Kidney epithelial cell (primary cell): ENCODE measurements at regions not wholly inside any gene's neighbourhood (a gene's known extent, or its start where the extent isn't known, plus 50 kb on each side); places are given as distances from the start of the nearest gene placed in this dataset.

ENCODE experiments used
- DNase-seq: peaks from one replicate; pipeline ENCODE4 v3.0.0-alpha.2; 2010; ENCODE audit warnings: low read depth
- H3K27me3 ChIP-seq: 2 replicates; pipeline ENCODE4 v1.6.0; 2011; ENCODE audit warnings: low read length; ENCODE audit not compliant: control insufficient read depth, insufficient read depth
- H3K36me3 ChIP-seq: 2 replicates; pipeline ENCODE4 v1.5.1; 2011; ENCODE audit warnings: low read length; ENCODE audit not compliant: control insufficient read depth, insufficient read depth
- H3K4me3 ChIP-seq: 2 replicates; pipeline ENCODE4 v1.5.1; 2011; ENCODE audit warnings: low read depth, mild to moderate bottlenecking, control low read depth, low read length
- TF ChIP-seq, protein P1 (sequence below): IDR thresholded peaks from 2 replicates; pipeline ENCODE4 v1.5.1; 2011; ENCODE audit warnings: mild to moderate bottlenecking, moderate library complexity, low read length, control low read depth, inconsistent platforms; ENCODE audit not compliant: insufficient read depth, poor library complexity, severe bottlenecking

DNA sequence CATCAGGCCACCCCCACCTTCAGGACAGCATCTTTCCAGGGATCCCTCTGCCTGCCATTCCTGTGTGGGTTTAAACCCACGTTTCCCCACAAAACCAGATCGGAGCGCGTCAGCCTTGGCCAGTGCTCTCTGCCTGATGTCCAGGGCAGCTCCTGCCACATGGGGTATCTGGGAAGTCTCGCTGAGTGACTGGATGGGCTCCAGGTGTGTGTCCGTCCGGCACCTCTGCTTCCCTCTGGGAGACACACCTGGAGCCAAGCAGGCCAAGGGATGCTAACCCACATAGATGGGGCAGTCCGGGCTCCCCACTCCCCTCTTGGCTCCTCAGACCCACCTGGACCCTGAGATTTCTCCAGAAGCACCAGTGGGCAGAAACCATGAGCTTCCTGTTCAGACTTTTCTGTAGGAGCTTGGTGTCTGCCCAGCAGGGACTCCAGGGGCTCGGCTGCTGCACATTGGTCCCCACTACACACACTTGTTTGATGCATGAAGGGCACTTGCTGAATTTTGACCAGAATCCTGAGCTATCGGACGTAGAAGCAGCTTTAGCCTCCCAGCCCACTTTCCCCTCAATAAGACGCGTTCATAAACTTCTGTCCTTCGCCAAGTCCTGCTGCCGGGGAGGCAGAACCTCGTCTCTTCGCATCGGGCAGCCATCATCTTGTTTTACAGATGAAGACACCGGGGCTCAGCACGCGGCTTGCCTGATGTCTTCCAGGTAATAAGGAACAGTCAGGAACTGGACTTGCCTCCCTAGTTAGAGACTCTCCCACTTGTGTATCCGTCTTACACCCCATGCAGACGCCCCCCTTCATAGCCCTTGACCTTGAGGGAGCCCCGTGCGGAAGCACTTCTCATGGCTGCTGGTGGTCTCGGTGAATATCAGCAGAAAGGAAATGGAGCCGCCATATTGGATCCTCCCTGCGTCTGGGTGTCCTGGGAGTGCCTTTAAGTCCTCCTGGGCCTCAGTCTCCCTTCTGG lies 91.6 kb upstream of the ZNF469 start:
- TF ChIP-seq, protein P1, sequence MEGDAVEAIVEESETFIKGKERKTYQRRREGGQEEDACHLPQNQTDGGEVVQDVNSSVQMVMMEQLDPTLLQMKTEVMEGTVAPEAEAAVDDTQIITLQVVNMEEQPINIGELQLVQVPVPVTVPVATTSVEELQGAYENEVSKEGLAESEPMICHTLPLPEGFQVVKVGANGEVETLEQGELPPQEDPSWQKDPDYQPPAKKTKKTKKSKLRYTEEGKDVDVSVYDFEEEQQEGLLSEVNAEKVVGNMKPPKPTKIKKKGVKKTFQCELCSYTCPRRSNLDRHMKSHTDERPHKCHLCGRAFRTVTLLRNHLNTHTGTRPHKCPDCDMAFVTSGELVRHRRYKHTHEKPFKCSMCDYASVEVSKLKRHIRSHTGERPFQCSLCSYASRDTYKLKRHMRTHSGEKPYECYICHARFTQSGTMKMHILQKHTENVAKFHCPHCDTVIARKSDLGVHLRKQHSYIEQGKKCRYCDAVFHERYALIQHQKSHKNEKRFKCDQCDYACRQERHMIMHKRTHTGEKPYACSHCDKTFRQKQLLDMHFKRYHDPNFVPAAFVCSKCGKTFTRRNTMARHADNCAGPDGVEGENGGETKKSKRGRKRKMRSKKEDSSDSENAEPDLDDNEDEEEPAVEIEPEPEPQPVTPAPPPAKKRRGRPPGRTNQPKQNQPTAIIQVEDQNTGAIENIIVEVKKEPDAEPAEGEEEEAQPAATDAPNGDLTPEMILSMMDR, result no peak
- no peak for DNase-seq
- Histone ChIP-seq H3K27me3 (peaks cover 2% of the 10 kb centered on the region), H3K36me3 (no peaks in the 10 kb centered on the region), H3K4me3 (no peak overlapping the region)

DNA sequence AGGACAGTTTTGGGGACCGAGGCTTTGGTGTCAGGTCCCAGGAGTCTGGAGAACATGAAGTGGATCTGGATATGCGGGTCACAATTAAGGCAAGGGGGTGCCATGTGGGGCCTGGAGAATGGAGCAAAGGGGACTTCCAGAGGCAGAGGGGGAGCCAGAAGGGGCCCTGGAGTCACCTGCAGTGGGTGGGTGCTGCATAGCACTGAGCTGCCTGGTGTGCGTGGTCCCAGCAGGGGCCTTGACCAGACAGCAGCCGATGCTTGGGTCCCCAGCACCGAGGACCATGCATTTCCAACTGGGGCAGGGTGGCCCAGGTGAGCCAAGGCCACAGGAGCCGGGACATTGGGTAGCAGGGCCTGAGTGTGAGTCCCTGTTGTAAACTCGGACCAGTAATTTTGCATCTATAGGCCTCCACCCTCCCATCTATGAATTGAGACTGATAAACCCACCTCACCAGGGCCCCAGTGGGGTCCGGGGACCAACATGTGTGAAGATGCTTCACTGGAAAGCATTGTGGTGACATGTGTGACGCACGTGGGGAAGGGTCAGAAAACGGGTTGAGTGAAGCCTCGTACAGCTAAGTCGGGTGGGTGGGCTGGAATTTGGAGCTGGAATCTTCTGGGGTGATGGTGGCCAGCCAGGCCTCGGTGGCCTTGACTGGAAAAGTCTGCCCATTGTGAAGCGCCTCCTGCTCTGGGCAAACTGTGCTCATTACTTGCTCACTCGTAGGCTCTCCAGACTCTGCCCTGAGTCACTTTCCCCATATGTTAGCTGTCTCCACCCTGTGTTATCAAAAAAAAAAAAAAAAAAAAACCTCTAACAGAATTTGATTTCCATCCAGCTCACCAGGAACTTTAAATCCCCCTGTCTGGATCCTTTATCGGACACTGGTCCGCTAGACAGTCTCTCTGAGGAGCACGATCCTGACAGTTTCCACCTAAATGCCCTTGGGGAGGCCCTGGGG lies 90.5 kb upstream of the ZNF469 start:
- Histone ChIP-seq H3K36me3 (no peaks in the 10 kb centered on the region), H3K4me3 (no peak overlapping the region), H3K27me3 (peaks cover 7% of the 10 kb centered on the region)
- no peak for DNase-seq
- TF ChIP-seq, protein P1, result no peak

DNA sequence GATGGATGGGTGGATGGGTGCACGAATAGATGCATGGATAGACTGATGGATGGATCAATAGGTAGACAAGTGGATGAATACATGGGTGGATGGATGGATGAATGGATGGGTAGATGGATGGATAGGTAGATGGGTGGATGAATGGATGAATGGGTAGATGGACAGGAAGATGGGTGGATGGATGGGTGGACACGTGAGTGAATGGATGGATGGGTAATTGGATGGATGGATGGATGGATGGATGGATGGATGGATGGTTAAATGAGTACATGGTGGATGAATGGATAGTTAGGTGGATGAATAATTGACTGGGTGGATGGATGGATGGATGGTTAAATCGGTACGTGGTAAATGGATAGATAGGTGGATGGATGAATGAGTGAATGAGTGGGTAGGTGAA lies 89.7 kb upstream of the ZNF469 start:
- TF ChIP-seq, protein P1, result no peak
- Histone ChIP-seq H3K36me3 (no peaks in the 10 kb centered on the region), H3K4me3 (no peak overlapping the region), H3K27me3 (peaks cover 10% of the 10 kb centered on the region)
- DNase-seq, result no peak

DNA sequence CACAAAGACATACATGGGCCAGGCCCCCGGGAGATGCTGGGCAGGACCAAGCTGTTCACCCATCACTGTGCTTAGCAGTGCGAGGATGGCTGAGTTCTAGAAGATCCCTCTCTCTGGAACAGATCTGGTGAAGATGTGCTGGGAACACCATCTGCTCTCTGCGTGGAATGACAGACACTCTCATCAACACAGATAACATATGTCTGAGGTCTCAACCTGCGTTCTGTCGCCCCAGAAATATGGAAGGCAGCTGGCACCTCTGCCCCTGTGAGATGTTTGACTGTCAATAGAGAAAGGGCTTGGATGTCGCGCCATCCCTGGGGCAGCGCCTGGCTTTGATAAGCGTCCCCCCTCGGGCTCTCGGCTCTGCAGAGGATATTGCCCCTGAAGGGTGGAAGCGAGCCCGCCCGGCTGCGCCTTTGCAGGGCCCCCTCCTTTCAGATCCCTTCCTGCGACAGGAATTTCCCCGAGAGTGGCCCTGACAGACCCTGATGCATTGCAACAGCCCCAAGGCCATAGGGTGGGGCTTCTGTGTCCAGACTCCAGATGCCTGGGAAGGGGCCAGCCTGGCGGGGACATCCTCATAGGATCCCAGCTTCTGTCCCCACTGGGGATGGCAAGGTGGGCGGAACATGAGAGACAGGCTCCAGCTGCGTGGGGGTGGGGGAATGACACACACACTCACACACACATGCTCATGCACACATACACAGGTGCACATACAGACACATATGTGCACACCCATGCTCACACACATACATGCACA lies 86.9 kb upstream of the ZNF469 start:
- H3K27me3 ChIP-seq, result peaks cover 10% of the 10 kb centered on the region
- H3K36me3 ChIP-seq, result no peaks in the 10 kb centered on the region
- DNase-seq, result no peak
- no peak overlapping the region for H3K4me3 ChIP-seq
- TF ChIP-seq, protein P1, result no peak

DNA sequence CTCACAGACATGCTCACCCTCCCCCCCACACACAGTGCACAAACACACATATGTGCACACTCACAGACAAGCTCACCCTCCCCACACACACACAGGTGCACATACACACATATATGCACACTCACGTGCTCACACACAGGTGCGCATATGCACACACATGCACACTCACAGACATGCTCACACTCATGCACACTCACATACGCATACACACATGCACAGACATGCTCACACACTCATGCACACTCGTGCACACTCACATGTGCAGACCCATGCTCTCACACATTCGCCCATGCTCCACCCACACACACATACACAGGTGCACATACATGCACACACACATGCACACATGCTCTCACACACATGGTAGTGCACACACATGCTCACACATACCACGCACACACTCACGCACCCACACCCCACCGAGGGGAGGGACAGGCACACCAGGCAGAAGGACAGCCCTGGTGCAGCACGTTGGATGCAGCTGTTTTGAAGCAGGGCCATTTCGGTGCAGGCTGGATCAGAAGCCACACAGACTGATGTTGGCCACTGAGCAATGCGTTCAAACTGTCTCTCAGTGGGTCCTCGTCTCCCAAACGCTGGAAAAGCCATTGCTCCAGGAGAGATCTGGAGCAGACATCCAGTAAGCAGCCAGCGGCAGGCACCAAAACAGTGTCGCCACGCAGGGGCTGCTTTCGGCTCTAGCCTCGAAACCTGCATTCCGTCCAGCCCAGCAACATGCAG lies 86.2 kb upstream of the ZNF469 start:
- H3K4me3 ChIP-seq, result no peak overlapping the region
- TF ChIP-seq, protein P1, result no peak
- no peak for DNase-seq

More for the DNA sequence above, 86.2 kb upstream of the ZNF469 start:
- Histone ChIP-seq H3K27me3 (peaks cover 10% of the 10 kb centered on the region), H3K36me3 (no peaks in the 10 kb centered on the region)
